ENCODE measurements at regions not wholly inside any gene's neighbourhood (a gene's known extent, or its start where the extent isn't known, plus 50 kb on each side); places are given as distances from the start of the nearest gene placed in this dataset.
"Not testable (repeated sequence)": the region's sequence is repeated elsewhere in the genome, so short reads cannot be mapped to it uniquely, and the experiment has no call there.

DNA sequence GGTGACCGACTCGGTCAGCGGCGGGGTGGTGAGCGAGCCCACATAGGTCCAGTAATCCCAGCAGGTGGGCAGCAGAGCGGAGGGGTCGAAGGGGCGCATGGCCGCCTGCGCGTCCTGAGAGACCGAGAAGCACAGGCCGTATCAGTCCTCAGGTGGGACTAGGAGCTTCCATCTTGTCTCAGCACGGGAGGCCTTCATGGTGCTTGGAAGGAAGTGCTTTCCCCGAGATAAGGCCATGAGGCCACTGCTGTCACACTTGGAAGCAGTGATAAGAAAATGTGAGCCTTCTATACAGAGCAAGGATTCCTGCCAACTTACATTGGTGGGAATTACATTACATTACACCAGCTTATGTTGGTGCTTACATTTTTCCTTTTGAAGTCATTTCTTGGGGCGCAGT lies 62.6 kb upstream of the METTL9 start:
- H3K27ac ChIP-seq (ENCODE audit: low read length); H3K27ac Mint-ChIP-seq; H3K27me3 ChIP-seq (ENCODE audit: control insufficient read depth, insufficient read depth, low read length); H3K9me3 ChIP-seq (ENCODE audit: control insufficient read depth, insufficient read depth, low read length); H3K36me3 ChIP-seq (ENCODE audit: control insufficient read depth, insufficient read depth, low read length); H3K36me3 Mint-ChIP-seq; H3K27me3 Mint-ChIP-seq (ENCODE audit: low read depth in 2 of 2); ATAC-seq; H3K4me3 ChIP-seq (ENCODE audit: low read length); H3K9me3 Mint-ChIP-seq; intact Hi-C loops (cut with micrococcal nuclease); H3K4me3 Mint-ChIP-seq; DNase-seq: not testable (repeated sequence)
- 90% methylated on average over 10 of the region's 16 CpGs for WGBS (ENCODE audit: insufficient coverage)
- peaks cover 19% of the 10 kb centered on the region for H3K4me1 ChIP-seq (ENCODE audit: control insufficient read depth, insufficient read depth, low read length)
- peaks cover 12 to 17% of the 10 kb centered on the region in 2 donors for H3K4me1 Mint-ChIP-seq

GRCh38 chr16:21537598-21537997 lies 61.8 kb upstream of the METTL9 start:
- 95% methylated on average over 5 of the region's 8 CpGs for WGBS (ENCODE audit: insufficient coverage)
- H3K27me3 ChIP-seq (ENCODE audit: control insufficient read depth, insufficient read depth, low read length); H3K4me3 Mint-ChIP-seq; DNase-seq; H3K36me3 ChIP-seq (ENCODE audit: control insufficient read depth, insufficient read depth, low read length); H3K27ac Mint-ChIP-seq; ATAC-seq; H3K9me3 Mint-ChIP-seq; H3K27me3 Mint-ChIP-seq (ENCODE audit: low read depth in 2 of 2); H3K36me3 Mint-ChIP-seq; H3K4me3 ChIP-seq (ENCODE audit: low read length); H3K9me3 ChIP-seq (ENCODE audit: control insufficient read depth, insufficient read depth, low read length); intact Hi-C loops (cut with micrococcal nuclease); H3K27ac ChIP-seq (ENCODE audit: low read length): not testable (repeated sequence)
- peaks cover 12 to 22% of the 10 kb centered on the region in 2 donors for H3K4me1 Mint-ChIP-seq
- peaks cover 27% of the 10 kb centered on the region for H3K4me1 ChIP-seq (ENCODE audit: control insufficient read depth, insufficient read depth, low read length)

DNA sequence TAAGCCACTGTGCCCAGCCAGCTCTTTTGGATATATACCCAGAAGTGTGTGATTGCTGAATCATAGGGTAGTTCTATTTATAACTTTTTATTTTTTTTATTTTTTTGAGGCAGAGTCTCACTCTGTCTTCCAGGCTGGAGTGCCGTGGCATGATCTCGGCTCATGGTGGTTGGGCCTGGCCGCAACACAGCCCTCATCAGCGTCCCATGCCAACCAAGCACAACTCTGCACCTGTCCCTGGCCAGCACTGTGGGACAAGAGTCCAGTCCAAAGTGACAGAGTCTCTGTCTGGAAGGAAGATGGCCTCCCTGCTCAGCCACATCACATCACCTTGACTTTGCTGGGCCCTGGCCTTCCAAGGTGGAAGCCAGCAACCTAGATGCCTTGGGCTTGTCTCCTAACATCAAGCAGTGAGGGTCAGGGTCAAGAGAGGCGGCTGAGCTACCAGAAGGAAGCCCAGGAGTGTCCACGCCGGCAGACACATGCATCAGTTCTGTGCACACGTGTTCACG lies 60.2 kb upstream of the METTL9 start:
- Mint-ChIP-seq H3K27ac (peak overlapping the region in 1 of 2 donors; percentile 48), H3K4me1 (peaks cover 12 to 28% of the 10 kb centered on the region in 2 donors)
- H3K4me3 ChIP-seq (ENCODE audit: low read length); H3K4me3 Mint-ChIP-seq; H3K9me3 ChIP-seq (ENCODE audit: control insufficient read depth, insufficient read depth, low read length); H3K36me3 ChIP-seq (ENCODE audit: control insufficient read depth, insufficient read depth, low read length); H3K27me3 ChIP-seq (ENCODE audit: control insufficient read depth, insufficient read depth, low read length); ATAC-seq; intact Hi-C loops (cut with micrococcal nuclease); H3K27me3 Mint-ChIP-seq (ENCODE audit: low read depth in 2 of 2); H3K27ac ChIP-seq (ENCODE audit: low read length); H3K9me3 Mint-ChIP-seq; DNase-seq; H3K36me3 Mint-ChIP-seq: not testable (repeated sequence)
- 91% methylated on average over 9 of the region's 9 CpGs for whole genome bisulfite sequencing (ENCODE audit: insufficient coverage)
- H3K4me1 ChIP-seq (ENCODE audit: control insufficient read depth, insufficient read depth, low read length): peaks cover 31% of the 10 kb centered on the region

DNA sequence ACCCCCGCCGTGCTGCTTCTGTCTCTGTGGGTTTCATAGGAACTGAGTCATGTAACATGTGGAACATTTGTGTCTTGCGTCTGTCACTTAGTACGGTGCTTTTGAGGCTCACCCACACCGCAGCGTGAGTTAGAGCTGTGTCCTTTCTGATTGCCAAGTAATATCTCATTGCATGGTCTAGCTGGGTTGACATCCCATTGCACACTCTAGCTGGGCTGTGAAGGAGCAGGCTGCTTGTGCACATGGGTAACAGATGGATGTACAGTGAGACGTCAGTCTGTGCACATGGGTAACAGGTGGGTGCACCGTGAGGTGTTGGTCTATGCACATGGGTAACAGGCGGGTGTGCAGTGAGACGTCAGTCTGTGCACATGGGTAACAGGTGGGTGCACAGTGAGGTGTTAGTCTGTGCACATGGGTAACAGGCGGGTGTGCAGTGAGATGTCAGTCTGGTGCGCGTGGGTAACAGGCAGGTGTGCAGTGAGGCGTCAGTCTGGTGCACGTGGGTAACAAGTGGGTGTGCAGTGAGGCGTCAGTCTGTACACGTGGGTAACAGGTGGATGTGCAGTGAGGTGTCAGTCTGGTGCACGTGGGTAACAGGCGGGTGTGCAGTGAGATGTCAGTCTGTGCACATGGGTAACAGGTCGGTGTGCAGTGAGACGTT lies 58.5 kb upstream of the METTL9 start:
- intact Hi-C loops (cut with micrococcal nuclease): loop anchor here (1.0 kb wide), 1 partner anchor 22 kb away; no protein-coding TSS in a partner anchor

GRCh38 chr16:21541611-21542051 lies 57.7 kb upstream of the METTL9 start:
- not testable (repeated sequence) for H3K27me3 ChIP-seq (ENCODE audit: control insufficient read depth, insufficient read depth, low read length); H3K9me3 Mint-ChIP-seq; H3K9me3 ChIP-seq (ENCODE audit: control insufficient read depth, insufficient read depth, low read length); H3K36me3 ChIP-seq (ENCODE audit: control insufficient read depth, insufficient read depth, low read length); H3K4me3 ChIP-seq (ENCODE audit: low read length); H3K36me3 Mint-ChIP-seq
- peaks cover 12 to 28% of the 10 kb centered on the region in 2 donors for H3K4me1 Mint-ChIP-seq
- peak overlapping the region; percentile 90 for H3K27ac Mint-ChIP-seq
- peak overlapping the region; percentile 21 for H3K27ac ChIP-seq (ENCODE audit: low read length)
- intact Hi-C loops (cut with micrococcal nuclease): loop anchor here (1.0 kb wide), 1 partner anchor 22 kb away; no protein-coding TSS in a partner anchor
- ATAC-seq (peak; percentile 25 to 54 (median 35)), DNase-seq (peak in 1 of 2 donors; percentile 45)
- H3K4me1 ChIP-seq (ENCODE audit: control insufficient read depth, insufficient read depth, low read length): peaks cover 31% of the 10 kb centered on the region
- WGBS (ENCODE audit: insufficient coverage): 13% methylated on average over 6 of the region's 10 CpGs
- peaks cover 0 to 12% of the 10 kb centered on the region in 2 donors for H3K27me3 Mint-ChIP-seq (ENCODE audit: low read depth in 2 of 2)
- peak overlapping the region; percentile 67 for H3K4me3 Mint-ChIP-seq

More for the DNA sequence above, 58.5 kb upstream of the METTL9 start:
- peak overlapping the region; percentile 90 for H3K27ac Mint-ChIP-seq
- H3K9me3 Mint-ChIP-seq; H3K27me3 ChIP-seq (ENCODE audit: control insufficient read depth, insufficient read depth, low read length); H3K9me3 ChIP-seq (ENCODE audit: control insufficient read depth, insufficient read depth, low read length); H3K4me3 ChIP-seq (ENCODE audit: low read length); H3K27me3 Mint-ChIP-seq (ENCODE audit: low read depth in 2 of 2); H3K36me3 ChIP-seq (ENCODE audit: control insufficient read depth, insufficient read depth, low read length); H3K36me3 Mint-ChIP-seq: not testable (repeated sequence)
- 11% methylated on average over 18 of the region's 21 CpGs for WGBS (ENCODE audit: insufficient coverage)
- Histone ChIP-seq H3K27ac (ENCODE audit: low read length) (peak overlapping the region; percentile 2), H3K4me1 (ENCODE audit: control insufficient read depth, insufficient read depth, low read length) (peaks cover 31% of the 10 kb centered on the region)
- DNase-seq (peak; percentile 67 to 79), ATAC-seq (peak; percentile 81 to 87 (median 86))
- peak overlapping the region; percentile 67 for H3K4me3 Mint-ChIP-seq
- peaks cover 12 to 28% of the 10 kb centered on the region in 2 donors for H3K4me1 Mint-ChIP-seq

DNA sequence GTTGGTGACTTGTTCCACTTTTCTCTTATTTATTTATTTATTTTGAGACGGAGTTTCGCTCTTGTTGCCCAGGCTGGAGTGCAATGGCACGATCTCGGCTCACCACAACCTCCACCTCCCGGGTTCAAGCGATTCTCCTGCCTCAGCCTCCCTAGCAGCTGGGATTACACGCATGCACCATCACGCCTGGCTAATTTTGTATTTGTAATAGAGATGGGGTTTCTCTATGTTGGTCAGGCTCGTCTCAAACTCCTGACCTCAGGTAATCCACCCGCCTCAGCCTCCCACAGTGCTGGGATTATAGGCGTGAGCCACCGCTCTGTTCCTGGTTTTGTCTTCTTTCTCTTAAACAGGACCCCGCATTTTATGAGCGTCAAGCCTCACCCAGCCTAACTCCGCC lies 57.3 kb upstream of the METTL9 start:
- not testable (repeated sequence) for ATAC-seq; H3K4me3 ChIP-seq (ENCODE audit: low read length)
- H3K27ac Mint-ChIP-seq: peak overlapping the region; percentile 38 to 90

DNA sequence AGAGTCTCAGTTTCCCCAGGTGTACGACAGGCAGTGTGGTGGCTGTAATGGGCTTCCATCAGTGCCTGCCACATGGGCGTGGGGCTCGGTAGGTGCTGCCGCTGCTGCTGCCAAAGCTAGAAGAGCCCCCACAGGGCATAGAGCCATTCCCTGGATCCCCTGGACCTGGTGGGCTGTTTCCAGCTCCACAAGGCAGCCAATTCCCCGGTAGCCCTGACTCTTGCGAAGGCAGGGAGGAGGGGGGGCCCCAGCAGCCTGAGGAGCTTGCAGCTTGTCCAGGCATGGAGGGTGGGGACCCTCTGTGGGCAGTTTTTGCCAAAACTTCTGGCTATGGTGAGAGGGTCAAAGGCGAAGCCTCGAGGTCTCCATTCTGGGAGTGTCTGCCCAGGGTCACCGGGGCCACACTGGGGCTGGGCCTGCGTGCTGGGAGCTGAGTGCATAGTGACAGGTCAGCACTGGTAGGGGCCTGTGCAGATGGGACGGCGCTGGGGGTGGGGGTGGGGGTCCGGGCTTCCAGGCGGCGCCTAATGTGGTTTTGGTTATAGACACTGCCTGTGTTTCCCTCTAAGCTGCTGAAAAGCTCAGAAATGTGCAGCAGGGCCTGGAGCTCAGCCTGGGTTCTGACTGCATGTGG lies 56.8 kb upstream of the METTL9 start:
- DNase-seq; H3K9me3 Mint-ChIP-seq; H3K9me3 ChIP-seq (ENCODE audit: control insufficient read depth, insufficient read depth, low read length); H3K27ac ChIP-seq (ENCODE audit: low read length); ATAC-seq; H3K4me3 Mint-ChIP-seq; H3K4me3 ChIP-seq (ENCODE audit: low read length); H3K27me3 ChIP-seq (ENCODE audit: control insufficient read depth, insufficient read depth, low read length); intact Hi-C loops (cut with micrococcal nuclease); H3K36me3 ChIP-seq (ENCODE audit: control insufficient read depth, insufficient read depth, low read length); H3K36me3 Mint-ChIP-seq: not testable (repeated sequence)
- 66% methylated on average over 4 of the region's 15 CpGs for WGBS (ENCODE audit: insufficient coverage)
- peaks cover 31% of the 10 kb centered on the region for H3K4me1 ChIP-seq (ENCODE audit: control insufficient read depth, insufficient read depth, low read length)
- H3K27ac Mint-ChIP-seq: peak overlapping the region; percentile 38 to 90
- peaks cover 0 to 16% of the 10 kb centered on the region in 2 donors for H3K27me3 Mint-ChIP-seq (ENCODE audit: low read depth in 2 of 2)
- H3K4me1 Mint-ChIP-seq: peaks cover 12 to 28% of the 10 kb centered on the region in 2 donors

More for the DNA sequence above, 57.3 kb upstream of the METTL9 start:
- DNase-seq; H3K36me3 ChIP-seq (ENCODE audit: control insufficient read depth, insufficient read depth, low read length); H3K27ac ChIP-seq (ENCODE audit: low read length); H3K36me3 Mint-ChIP-seq; H3K9me3 Mint-ChIP-seq; H3K27me3 ChIP-seq (ENCODE audit: control insufficient read depth, insufficient read depth, low read length); H3K4me3 Mint-ChIP-seq; intact Hi-C loops (cut with micrococcal nuclease); H3K9me3 ChIP-seq (ENCODE audit: control insufficient read depth, insufficient read depth, low read length): not testable (repeated sequence)
- 83% methylated on average over 2 of the region's 15 CpGs for WGBS (ENCODE audit: insufficient coverage)
- Mint-ChIP-seq H3K4me1 (peaks cover 12 to 28% of the 10 kb centered on the region in 2 donors), H3K27me3 (ENCODE audit: low read depth in 2 of 2) (peaks cover 0 to 16% of the 10 kb centered on the region in 2 donors)
- peaks cover 31% of the 10 kb centered on the region for H3K4me1 ChIP-seq (ENCODE audit: control insufficient read depth, insufficient read depth, low read length)
